ENCODE measurements at regions not wholly inside any gene's neighbourhood (a gene's known extent, or its start where the extent isn't known, plus 50 kb on each side); places are given as distances from the start of the nearest gene placed in this dataset.
"Not testable (repeated sequence)": the region's sequence is repeated elsewhere in the genome, so short reads cannot be mapped to it uniquely, and the experiment has no call there.

DNA sequence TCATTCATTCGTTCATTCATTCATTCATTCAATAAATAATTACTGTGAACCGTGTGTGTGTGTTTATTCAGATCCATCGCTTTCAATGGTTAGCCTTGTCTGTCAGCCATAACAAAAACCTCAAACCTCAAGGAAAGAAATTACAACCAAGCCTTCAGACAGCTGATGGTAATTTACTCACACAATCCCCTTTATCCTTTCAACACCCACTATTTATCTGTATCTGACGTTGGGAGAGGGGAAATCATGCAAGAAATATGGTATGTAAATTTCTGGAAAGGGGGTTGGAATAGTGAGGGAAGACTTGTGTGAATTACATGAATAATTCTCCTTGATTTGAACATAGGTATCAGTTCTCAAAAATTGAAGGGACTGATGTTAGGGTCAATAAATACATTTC lies 173.6 kb upstream of the NBPF19 start:
- TF ChIP-seq, protein P1, sequence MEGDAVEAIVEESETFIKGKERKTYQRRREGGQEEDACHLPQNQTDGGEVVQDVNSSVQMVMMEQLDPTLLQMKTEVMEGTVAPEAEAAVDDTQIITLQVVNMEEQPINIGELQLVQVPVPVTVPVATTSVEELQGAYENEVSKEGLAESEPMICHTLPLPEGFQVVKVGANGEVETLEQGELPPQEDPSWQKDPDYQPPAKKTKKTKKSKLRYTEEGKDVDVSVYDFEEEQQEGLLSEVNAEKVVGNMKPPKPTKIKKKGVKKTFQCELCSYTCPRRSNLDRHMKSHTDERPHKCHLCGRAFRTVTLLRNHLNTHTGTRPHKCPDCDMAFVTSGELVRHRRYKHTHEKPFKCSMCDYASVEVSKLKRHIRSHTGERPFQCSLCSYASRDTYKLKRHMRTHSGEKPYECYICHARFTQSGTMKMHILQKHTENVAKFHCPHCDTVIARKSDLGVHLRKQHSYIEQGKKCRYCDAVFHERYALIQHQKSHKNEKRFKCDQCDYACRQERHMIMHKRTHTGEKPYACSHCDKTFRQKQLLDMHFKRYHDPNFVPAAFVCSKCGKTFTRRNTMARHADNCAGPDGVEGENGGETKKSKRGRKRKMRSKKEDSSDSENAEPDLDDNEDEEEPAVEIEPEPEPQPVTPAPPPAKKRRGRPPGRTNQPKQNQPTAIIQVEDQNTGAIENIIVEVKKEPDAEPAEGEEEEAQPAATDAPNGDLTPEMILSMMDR (IDR thresholded peaks at IDR 0.05) = not testable (repeated sequence)
- TF ChIP-seq POLR2A, EP300 (IDR thresholded peaks at IDR 0.05): not testable (repeated sequence)

All from ovary (tissue), 3 donors.